Stimulated activated CD8-positive, alpha-beta memory T cell treated with anti-CD3 and anti-CD28 coated beads, Interleukin-15, amount 100 ng/mL, for 1 hour (primary cell): ENCODE measurements at regions not wholly inside any gene's neighbourhood (a gene's known extent, or its start where the extent isn't known, plus 50 kb on each side); places are given as distances from the start of the nearest gene placed in this dataset.
"Not testable (repeated sequence)": the region's sequence is repeated elsewhere in the genome, so short reads cannot be mapped to it uniquely, and the experiment has no call there.

Experiments used
- DNase-seq: peaks from one replicate; pipeline ENCODE4 v3.0.0-alpha.2; 2020; ENCODE audit warnings: low read depth

- no peak for DNase-seq
These were observed 73.2 kb upstream of the PRR5 start for GRCh38 chr22:44628835-44629234.

GRCh38 chr22:44628273-44628672 lies 73.7 kb upstream of the PRR5 start:
- DNase-seq, result no peak

GRCh38 chr22:44627521-44628139 lies 74.4 kb upstream of the PRR5 start:
- DNase-seq, result no peak

GRCh38 chr22:44625981-44626687 lies 75.9 kb upstream of the PRR5 start:
- peak; percentile 67 for DNase-seq

GRCh38 chr22:44625421-44625760 lies 76.6 kb upstream of the PRR5 start:
- no peak for DNase-seq

- DNase-seq, result no peak
These were observed 77.1 kb upstream of the PRR5 start for GRCh38 chr22:44624689-44625420.

- DNase-seq, result no peak
These were observed 78.1 kb upstream of the PRR5 start for GRCh38 chr22:44623771-44624510.

- no peak for DNase-seq
These were observed 79.3 kb upstream of the PRR5 start for GRCh38 chr22:44622679-44623078.

GRCh38 chr22:44622147-44622427 lies 79.9 kb upstream of the PRR5 start:
- no peak for DNase-seq

- DNase-seq, result no peak
These were observed 80.4 kb upstream of the PRR5 start for GRCh38 chr22:44621401-44622146.

GRCh38 chr22:44620841-44621257 lies 81.2 kb upstream of the PRR5 start:
- DNase-seq, result no peak

GRCh38 chr22:44620129-44620840 lies 81.7 kb upstream of the PRR5 start:
- peak; percentile 75 for DNase-seq

GRCh38 chr22:44619560-44620128 lies 82.4 kb upstream of the PRR5 start:
- DNase-seq, result not testable (repeated sequence)

GRCh38 chr22:44618910-44619309 lies 83.1 kb upstream of the PRR5 start:
- not testable (repeated sequence) for DNase-seq

- DNase-seq, result no peak
These were observed 83.6 kb upstream of the PRR5 start for GRCh38 chr22:44618400-44618799.

GRCh38 chr22:44617828-44618227 lies 84.2 kb upstream of the PRR5 start:
- no peak for DNase-seq

- DNase-seq, result no peak
These were observed 84.9 kb upstream of the PRR5 start for GRCh38 chr22:44616882-44617655.

GRCh38 chr22:44616461-44616860 lies 85.5 kb upstream of the PRR5 start:
- no peak for DNase-seq

- no peak for DNase-seq
These were observed 86.3 kb upstream of the PRR5 start for GRCh38 chr22:44615602-44616180.

- DNase-seq, result no peak
These were observed 86.9 kb upstream of the PRR5 start for GRCh38 chr22:44615146-44615545.
